ENCODE measurements at regions not wholly inside any gene's neighbourhood (a gene's known extent, or its start where the extent isn't known, plus 50 kb on each side); places are given as distances from the start of the nearest gene placed in this dataset.

DNA sequence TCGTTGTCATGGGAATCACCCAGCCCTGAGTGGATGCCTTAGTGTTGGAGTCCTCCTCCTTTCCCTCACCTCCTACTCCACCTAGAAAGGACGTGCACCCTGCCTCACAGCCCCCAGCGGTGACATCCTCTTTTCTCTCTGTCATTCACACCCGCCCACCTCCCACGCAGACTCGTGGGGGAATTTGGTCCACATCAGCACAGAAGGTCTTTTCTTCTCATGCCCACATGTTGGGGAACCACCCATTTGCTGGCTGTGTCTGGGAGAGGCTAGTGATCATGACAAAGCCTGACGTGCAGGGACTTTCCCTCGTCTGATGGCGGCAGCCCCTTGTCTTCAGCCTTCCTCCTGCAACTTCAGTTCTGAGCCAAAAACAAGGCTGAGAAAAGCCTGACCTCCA is 96.0 kb upstream of the CNKSR3 start:
- no peak for DNase-seq (ENCODE audit: low spot score)
- Histone ChIP-seq H3K27ac (ENCODE audit: low read depth in 1 of 2, low read length in 2 of 2) (no peak overlapping the region), H3K27me3 (ENCODE audit: control insufficient read depth in 4 of 4, insufficient read depth in 4 of 4, low read length in 3 of 4) (no peaks in the 10 kb centered on the region), H3K9me3 (ENCODE audit: control insufficient read depth in 4 of 4, low read length in 3 of 4) (no peaks in the 10 kb centered on the region), H3K4me1 (ENCODE audit: control insufficient read depth in 4 of 4, insufficient read depth in 4 of 4, low read length in 3 of 4) (no peaks in the 10 kb centered on the region), H3K4me3 (ENCODE audit: low read depth in 1 of 3, low read length in 3 of 3) (no peak overlapping the region), H3K36me3 (ENCODE audit: control insufficient read depth in 4 of 4, insufficient read depth in 3 of 4, low read depth in 1 of 4, low read length in 3 of 4) (no peaks in the 10 kb centered on the region), H3K9ac (ENCODE audit: low read depth in 1 of 2, low read length in 2 of 2) (no peak overlapping the region)
- WGBS, result 80% methylated on average over 9 of the region's 9 CpGs
- TF ChIP-seq, protein P1, sequence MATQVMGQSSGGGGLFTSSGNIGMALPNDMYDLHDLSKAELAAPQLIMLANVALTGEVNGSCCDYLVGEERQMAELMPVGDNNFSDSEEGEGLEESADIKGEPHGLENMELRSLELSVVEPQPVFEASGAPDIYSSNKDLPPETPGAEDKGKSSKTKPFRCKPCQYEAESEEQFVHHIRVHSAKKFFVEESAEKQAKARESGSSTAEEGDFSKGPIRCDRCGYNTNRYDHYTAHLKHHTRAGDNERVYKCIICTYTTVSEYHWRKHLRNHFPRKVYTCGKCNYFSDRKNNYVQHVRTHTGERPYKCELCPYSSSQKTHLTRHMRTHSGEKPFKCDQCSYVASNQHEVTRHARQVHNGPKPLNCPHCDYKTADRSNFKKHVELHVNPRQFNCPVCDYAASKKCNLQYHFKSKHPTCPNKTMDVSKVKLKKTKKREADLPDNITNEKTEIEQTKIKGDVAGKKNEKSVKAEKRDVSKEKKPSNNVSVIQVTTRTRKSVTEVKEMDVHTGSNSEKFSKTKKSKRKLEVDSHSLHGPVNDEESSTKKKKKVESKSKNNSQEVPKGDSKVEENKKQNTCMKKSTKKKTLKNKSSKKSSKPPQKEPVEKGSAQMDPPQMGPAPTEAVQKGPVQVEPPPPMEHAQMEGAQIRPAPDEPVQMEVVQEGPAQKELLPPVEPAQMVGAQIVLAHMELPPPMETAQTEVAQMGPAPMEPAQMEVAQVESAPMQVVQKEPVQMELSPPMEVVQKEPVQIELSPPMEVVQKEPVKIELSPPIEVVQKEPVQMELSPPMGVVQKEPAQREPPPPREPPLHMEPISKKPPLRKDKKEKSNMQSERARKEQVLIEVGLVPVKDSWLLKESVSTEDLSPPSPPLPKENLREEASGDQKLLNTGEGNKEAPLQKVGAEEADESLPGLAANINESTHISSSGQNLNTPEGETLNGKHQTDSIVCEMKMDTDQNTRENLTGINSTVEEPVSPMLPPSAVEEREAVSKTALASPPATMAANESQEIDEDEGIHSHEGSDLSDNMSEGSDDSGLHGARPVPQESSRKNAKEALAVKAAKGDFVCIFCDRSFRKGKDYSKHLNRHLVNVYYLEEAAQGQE (IDR thresholded peaks at IDR 0.05), result no peak
- TF ChIP-seq JUND (IDR thresholded peaks at IDR 0.05) (no peak), FOXA1 (IDR thresholded peaks at IDR 0.05) (no peak), HNF4A (conservative IDR thresholded peaks at IDR 0.05) (no peak), FOXA2 (IDR thresholded peaks at IDR 0.05) (no peak), YY1 (IDR thresholded peaks at IDR 0.05) (no peak), HNF4G (IDR thresholded peaks at IDR 0.05) (no peak), TAF1 (conservative IDR thresholded peaks at IDR 0.05) (no peak), EGR1 (IDR thresholded peaks at IDR 0.05; ENCODE audit: low read depth in 2 of 2) (no peak)
- TF ChIP-seq, protein P2, sequence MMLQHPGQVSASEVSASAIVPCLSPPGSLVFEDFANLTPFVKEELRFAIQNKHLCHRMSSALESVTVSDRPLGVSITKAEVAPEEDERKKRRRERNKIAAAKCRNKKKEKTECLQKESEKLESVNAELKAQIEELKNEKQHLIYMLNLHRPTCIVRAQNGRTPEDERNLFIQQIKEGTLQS (IDR thresholded peaks at IDR 0.05), result no peak
- TF ChIP-seq, protein P3, sequence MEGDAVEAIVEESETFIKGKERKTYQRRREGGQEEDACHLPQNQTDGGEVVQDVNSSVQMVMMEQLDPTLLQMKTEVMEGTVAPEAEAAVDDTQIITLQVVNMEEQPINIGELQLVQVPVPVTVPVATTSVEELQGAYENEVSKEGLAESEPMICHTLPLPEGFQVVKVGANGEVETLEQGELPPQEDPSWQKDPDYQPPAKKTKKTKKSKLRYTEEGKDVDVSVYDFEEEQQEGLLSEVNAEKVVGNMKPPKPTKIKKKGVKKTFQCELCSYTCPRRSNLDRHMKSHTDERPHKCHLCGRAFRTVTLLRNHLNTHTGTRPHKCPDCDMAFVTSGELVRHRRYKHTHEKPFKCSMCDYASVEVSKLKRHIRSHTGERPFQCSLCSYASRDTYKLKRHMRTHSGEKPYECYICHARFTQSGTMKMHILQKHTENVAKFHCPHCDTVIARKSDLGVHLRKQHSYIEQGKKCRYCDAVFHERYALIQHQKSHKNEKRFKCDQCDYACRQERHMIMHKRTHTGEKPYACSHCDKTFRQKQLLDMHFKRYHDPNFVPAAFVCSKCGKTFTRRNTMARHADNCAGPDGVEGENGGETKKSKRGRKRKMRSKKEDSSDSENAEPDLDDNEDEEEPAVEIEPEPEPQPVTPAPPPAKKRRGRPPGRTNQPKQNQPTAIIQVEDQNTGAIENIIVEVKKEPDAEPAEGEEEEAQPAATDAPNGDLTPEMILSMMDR (IDR thresholded peaks at IDR 0.05; ENCODE audit: low read depth, low read length, missing input control), result no peak

DNA sequence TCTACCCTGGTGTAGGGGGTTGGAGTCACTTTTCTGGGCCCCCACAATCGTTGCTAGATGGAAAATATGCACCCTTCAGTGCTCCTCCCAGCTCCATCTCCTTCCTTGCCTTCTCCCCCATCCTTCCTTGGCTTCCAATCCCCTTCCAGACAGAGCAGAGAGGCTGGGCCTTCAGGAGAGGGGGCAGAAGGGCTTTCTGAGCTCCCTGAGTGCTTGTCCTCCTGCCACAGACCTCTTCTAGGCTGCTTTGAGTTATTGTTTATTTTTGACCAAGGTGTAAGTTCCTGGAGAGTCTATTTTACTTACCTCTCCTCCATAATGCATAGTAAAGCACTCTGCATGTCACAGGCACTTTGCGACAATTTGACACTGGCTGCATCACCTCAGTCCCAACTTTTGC is 96.4 kb upstream of the CNKSR3 start:
- no peaks in the 10 kb centered on the region for H3K9me3 ChIP-seq (ENCODE audit: control insufficient read depth in 4 of 4, low read length in 3 of 4)
- H3K4me3 ChIP-seq (ENCODE audit: low read depth in 1 of 3, low read length in 3 of 3), result no peak overlapping the region
- no peaks in the 10 kb centered on the region for H3K4me1 ChIP-seq (ENCODE audit: control insufficient read depth in 4 of 4, insufficient read depth in 4 of 4, low read length in 3 of 4)
- H3K27me3 ChIP-seq (ENCODE audit: control insufficient read depth in 4 of 4, insufficient read depth in 4 of 4, low read length in 3 of 4), result no peaks in the 10 kb centered on the region
- no peak for TF ChIP-seq HNF4A (conservative IDR thresholded peaks at IDR 0.05)
- no peak for TF ChIP-seq RXRA (IDR thresholded peaks at IDR 0.05)
- no peak for TF ChIP-seq FOXA1 (IDR thresholded peaks at IDR 0.05)
- TF ChIP-seq, protein P4, sequence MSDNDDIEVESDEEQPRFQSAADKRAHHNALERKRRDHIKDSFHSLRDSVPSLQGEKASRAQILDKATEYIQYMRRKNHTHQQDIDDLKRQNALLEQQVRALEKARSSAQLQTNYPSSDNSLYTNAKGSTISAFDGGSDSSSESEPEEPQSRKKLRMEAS (IDR thresholded peaks at IDR 0.05), result no peak
- TF ChIP-seq, protein P3 (IDR thresholded peaks at IDR 0.05; ENCODE audit: low read depth, low read length, missing input control), result no peak
- TF ChIP-seq, protein P5, sequence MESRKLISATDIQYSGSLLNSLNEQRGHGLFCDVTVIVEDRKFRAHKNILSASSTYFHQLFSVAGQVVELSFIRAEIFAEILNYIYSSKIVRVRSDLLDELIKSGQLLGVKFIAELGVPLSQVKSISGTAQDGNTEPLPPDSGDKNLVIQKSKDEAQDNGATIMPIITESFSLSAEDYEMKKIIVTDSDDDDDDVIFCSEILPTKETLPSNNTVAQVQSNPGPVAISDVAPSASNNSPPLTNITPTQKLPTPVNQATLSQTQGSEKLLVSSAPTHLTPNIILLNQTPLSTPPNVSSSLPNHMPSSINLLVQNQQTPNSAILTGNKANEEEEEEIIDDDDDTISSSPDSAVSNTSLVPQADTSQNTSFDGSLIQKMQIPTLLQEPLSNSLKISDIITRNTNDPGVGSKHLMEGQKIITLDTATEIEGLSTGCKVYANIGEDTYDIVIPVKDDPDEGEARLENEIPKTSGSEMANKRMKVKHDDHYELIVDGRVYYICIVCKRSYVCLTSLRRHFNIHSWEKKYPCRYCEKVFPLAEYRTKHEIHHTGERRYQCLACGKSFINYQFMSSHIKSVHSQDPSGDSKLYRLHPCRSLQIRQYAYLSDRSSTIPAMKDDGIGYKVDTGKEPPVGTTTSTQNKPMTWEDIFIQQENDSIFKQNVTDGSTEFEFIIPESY (IDR thresholded peaks at IDR 0.05), result no peak
- TF ChIP-seq SP1 (IDR thresholded peaks at IDR 0.05), result no peak
- TF ChIP-seq, protein P2 (IDR thresholded peaks at IDR 0.05), result no peak
- TF ChIP-seq YY1 (IDR thresholded peaks at IDR 0.05), result no peak
- no peak for TF ChIP-seq JUND (IDR thresholded peaks at IDR 0.05)
- TF ChIP-seq GABPA (IDR thresholded peaks at IDR 0.05 in 1 of 2, conservative IDR thresholded peaks at IDR 0.05 in 1 of 2), result no peak
- no peak for TF ChIP-seq FOXA2 (IDR thresholded peaks at IDR 0.05)
- TF ChIP-seq, protein P1 (IDR thresholded peaks at IDR 0.05), result no peak
- no peak for TF ChIP-seq EGR1 (IDR thresholded peaks at IDR 0.05; ENCODE audit: low read depth in 2 of 2)
- no peak for TF ChIP-seq HNF4G (IDR thresholded peaks at IDR 0.05)
- no peak for TF ChIP-seq NR2F2 (IDR thresholded peaks at IDR 0.05)
- TF ChIP-seq TAF1 (conservative IDR thresholded peaks at IDR 0.05), result no peak
- H3K36me3 ChIP-seq (ENCODE audit: control insufficient read depth in 4 of 4, insufficient read depth in 3 of 4, low read depth in 1 of 4, low read length in 3 of 4), result no peaks in the 10 kb centered on the region
- H3K27ac ChIP-seq (ENCODE audit: low read depth in 1 of 2, low read length in 2 of 2), result no peak overlapping the region
- DNase-seq (ENCODE audit: low spot score), result no peak
- 73% methylated on average over 2 of the region's 2 CpGs for WGBS
- H3K9ac ChIP-seq (ENCODE audit: low read depth in 1 of 2, low read length in 2 of 2), result no peak overlapping the region
